Heart left ventricle (tissue), 13 donors: ENCODE measurements at regions not wholly inside any gene's neighbourhood (a gene's known extent, or its start where the extent isn't known, plus 50 kb on each side); places are given as distances from the start of the nearest gene placed in this dataset.

Experiments
- CTCF ChIP-seq, 12 donors: fragments of 200-600 bp; sonication (generic) in 4 of 12; IDR thresholded peaks; one replicate each; pipeline versions ENCODE4 v1.5.0 to v1.8.0; 2018 to 2022; ENCODE audit warnings: antibody characterized with exemption in 12 of 12, mild to moderate bottlenecking in 5 of 12
- POLR2A ChIP-seq, 2 donors: fragments of 450-650 bp; IDR thresholded peaks; one replicate each; pipeline ENCODE4 v1.6.1; 2017; ENCODE audit warnings: antibody characterized with exemption in 2 of 2, mild to moderate bottlenecking in 2 of 2, moderate library complexity in 2 of 2
- donor health status: ischemic (EF 13 %, LVEDD 7.1; RV severe dilation, severe dysfunction).
- donor health status: DM: no; HTN: yes; CAD: no.
- donor health status: DM: no; HTN: no; CAD: no.
- donor health status: ischemic (EF 25% LVEDD 6.9; RV normal size, moderate dysfunction).
- donor health status: ischemic (EF 25% LVEDD 5.7; RV mildly dilated, moderate dysfunction).
- donor health status: ischemic (EF 35%, LVEDD 5.7; RV mildly dilated, moderate dysfunction).
- donor health status: nonischemic (EF 11% LVEDD 7.7; RV severe dilation, severe dysfunction).
- donor health status: DM: yes; HTN: yes; CAD: no.
- donor health status: PGD.
- donor health status: ischemic (EF 29% LVEDD 5.4; RV normal size, mild dysfunction).
- donor health status: nonischemic (EF 23%, LVEDD 6.1; RV moderate dilation, normal function).

- TF ChIP-seq CTCF (IDR thresholded peaks at IDR 0.05) (no peak), POLR2A (IDR thresholded peaks at IDR 0.05) (no peak)
These were observed 166.4 kb upstream of the ADGRL2 start for GRCh38 chr1:81634294-81634693.
